ENCODE measurements at regions not wholly inside any gene's neighbourhood (a gene's known extent, or its start where the extent isn't known, plus 50 kb on each side); places are given as distances from the start of the nearest gene placed in this dataset.

- Histone ChIP-seq H3K79me2 (ENCODE audit: insufficient read depth, low read length) (no peaks in the 10 kb centered on the region), H3K36me3 (replicated peaks in 1 of 2; ENCODE audit: control insufficient read depth in 1 of 2, insufficient read depth in 2 of 2, low read length in 2 of 2) (no peaks in the 10 kb centered on the region), H3K27me3 (ENCODE audit: control insufficient read depth in 1 of 2, insufficient read depth in 2 of 2, low read length in 2 of 2) (no peaks in the 10 kb centered on the region), H4K20me1 (ENCODE audit: insufficient read depth, low read length) (no peaks in the 10 kb centered on the region), H3K27ac (ENCODE audit: extremely low read length, insufficient read depth, low read length) (no peak overlapping the region), H3K9me3 (ENCODE audit: low read length) (no peaks in the 10 kb centered on the region), H3K4me1 (ENCODE audit: insufficient read depth, low read length) (no peaks in the 10 kb centered on the region), H3K4me3 (replicated peaks in 1 of 3; ENCODE audit: insufficient read depth in 1 of 3, low read depth in 2 of 3, low read length in 3 of 3) (no peak overlapping the region), H3K4me2 (ENCODE audit: low read depth, low read length) (no peak overlapping the region), H3K9ac (ENCODE audit: insufficient read depth, low read depth, low read length) (no peak overlapping the region), H2AFZ (ENCODE audit: low read length) (no peak overlapping the region)
- TF ChIP-seq CEBPB (IDR thresholded peaks at IDR 0.05; ENCODE audit: borderline replicate concordance, low read depth, low read length) (no peak), ZBTB40 (IDR thresholded peaks at IDR 0.05) (no peak), ZBTB40 (CRISPR knock-in tag; IDR thresholded peaks at IDR 0.05) (no peak), ZNF354B (CRISPR knock-in tag; IDR thresholded peaks at IDR 0.05) (no peak), SKI (IDR thresholded peaks at IDR 0.05; ENCODE audit: partially characterized antibody) (no peak), TERF1 (CRISPR knock-in tag; IDR thresholded peaks at IDR 0.05) (no peak), MEIS2 (CRISPR knock-in tag; IDR thresholded peaks at IDR 0.05) (no peak), SALL2 (CRISPR knock-in tag; IDR thresholded peaks at IDR 0.05) (no peak), ZNF446 (CRISPR knock-in tag; IDR thresholded peaks at IDR 0.05) (no peak), RXRB (CRISPR knock-in tag; IDR thresholded peaks at IDR 0.05; ENCODE audit: borderline replicate concordance) (no peak), TFDP2 (CRISPR knock-in tag; IDR thresholded peaks at IDR 0.05) (no peak), SNAPC2 (CRISPR knock-in tag; IDR thresholded peaks at IDR 0.05) (no peak)
- in situ Hi-C loops (cut with HindIII; ENCODE audit: extremely low pct_ligation_motif_present, low pct_unique_long_range_greater_than_20kb) (no loop called here), intact Hi-C loops (cut with micrococcal nuclease; ENCODE audit: unreplicated experiment) (no loop called here)
- WGBS (ENCODE audit: low lambda C conversion rate) = 11% methylated on average over 6 of the region's 6 CpGs
- POLR2A ChIA-PET = no interaction called here
- ATAC-seq (no peak), DNase-seq (ENCODE audit: low spot score) (no peak), FAIRE-seq (no peak)
- no TSS peak for BruUV-seq (replicated peaks)
- CTCF ChIA-PET (ENCODE audit: low intra/inter-chr PET ratio, low total read pairs) = no interaction called here
Measured at GRCh38 chr3:177724020-177724638, 526.8 kb upstream of the TBL1XR1 start.
